H1 (cell line): ENCODE measurements at regions not wholly inside any gene's neighbourhood (a gene's known extent, or its start where the extent isn't known, plus 50 kb on each side); places are given as distances from the start of the nearest gene placed in this dataset.

Experiments
- CTCF ChIA-PET: fragments of 300-600 bp; sonication (Branson Sonifier 250); formaldehyde crosslinking; loops from one replicate; lab custom pipeline; 2021; ENCODE audit not compliant: partially characterized antibody; lab: Charles Lee
- POLR2A ChIA-PET: fragments of 300-600 bp; sonication (Branson Sonifier 250); formaldehyde crosslinking; loops from one replicate; lab custom pipeline; 2021; ENCODE audit warnings: inconsistent platforms; ENCODE audit not compliant: partially characterized antibody; lab: Charles Lee
- DNase-seq, 2 experiments: peaks; one replicate each; pipeline versions ENCODE4 v3.0.0 to v3.0.0-alpha.2; 2010 to 2022; ENCODE audit warnings: low spot score in 2 of 2, low read depth in 1 of 2, mixed read lengths in 1 of 2
- FAIRE-seq: peaks from 2 replicates; lab custom pipeline; 2011; peaks lifted over from hg19 to GRCh38; lab: Jason Lieb, UNC
- H2AFZ ChIP-seq: 2 replicates; pipeline ENCODE4 v1.8.1; 2012; ENCODE audit warnings: low read length, inconsistent platforms
- H2AK5ac ChIP-seq: 2 replicates; pipeline ENCODE4 v1.6.1; 2013; ENCODE audit warnings: low read depth, low read length
- H2BK120ac ChIP-seq: replicated peaks from 2 replicates; pipeline ENCODE3; 2013; ENCODE audit warnings: low read depth, low read length, inconsistent platforms
- H2BK12ac ChIP-seq: 2 replicates; pipeline ENCODE4 v1.6.1; 2013; ENCODE audit warnings: low read depth, low read length
- H2BK15ac ChIP-seq: 2 replicates; pipeline ENCODE4 v1.6.1; 2013; ENCODE audit warnings: low read length
- H2BK20ac ChIP-seq: 2 replicates; pipeline ENCODE4 v1.6.1; 2013; ENCODE audit warnings: low read length
- H2BK5ac ChIP-seq: 2 replicates; pipeline ENCODE4 v1.6.1; 2013; ENCODE audit warnings: low read depth, low read length
- H3K14ac ChIP-seq: 2 replicates; pipeline ENCODE4 v1.6.1; 2013; ENCODE audit warnings: inconsistent platforms; ENCODE audit not compliant: insufficient read length
- H3K18ac ChIP-seq: 2 replicates; pipeline ENCODE4 v1.6.1; 2013; ENCODE audit warnings: low read length; ENCODE audit errors: extremely low read depth
- H3K23ac ChIP-seq: 2 replicates; pipeline ENCODE4 v1.6.1; 2013; ENCODE audit warnings: inconsistent platforms; ENCODE audit not compliant: insufficient read length
- H3K23me2 ChIP-seq: 2 replicates; pipeline ENCODE4 v1.6.1; 2013; ENCODE audit warnings: low read depth, low read length
- H3K27ac ChIP-seq: 2 replicates; pipeline ENCODE4 v1.6.1; 2011; ENCODE audit warnings: low read depth, low read length, inconsistent platforms
- H3K27me3 ChIP-seq, 4 experiments: replicated peaks in 1 of 4; 1 replicate in 1 of 4; 2 replicates in 3 of 4; pipeline versions ENCODE4 v1.6.1 to v1.8.1; 2011 to 2013; ENCODE audit warnings: low read length in 3 of 4, mild to moderate bottlenecking in 3 of 4, inconsistent platforms in 2 of 4, mixed read lengths in 2 of 4, moderate library complexity in 1 of 4; ENCODE audit not compliant: control insufficient read depth in 3 of 4, insufficient read depth in 3 of 4; ENCODE audit errors: extremely low read depth in 1 of 4
- H3K36me3 ChIP-seq, 4 experiments: 2 replicates each; pipeline versions ENCODE4 v1.6.1 to v1.8.1; 2011 to 2013; ENCODE audit warnings: mild to moderate bottlenecking in 4 of 4, low read length in 3 of 4, moderate library complexity in 2 of 4, control low read depth in 1 of 4, inconsistent platforms in 1 of 4; ENCODE audit not compliant: insufficient read depth in 4 of 4, control insufficient read depth in 2 of 4
- H3K4ac ChIP-seq: replicated peaks from 2 replicates; pipeline ENCODE3; 2013; ENCODE audit warnings: low read length, low read depth, mixed read lengths, inconsistent platforms; ENCODE audit not compliant: insufficient read length
- H3K4me1 ChIP-seq, 4 experiments: replicated peaks in 1 of 4; 1 replicate in 1 of 4; 2 replicates in 3 of 4; pipeline versions ENCODE4 v1.6.1 to v1.8.1; 2011 to 2013; ENCODE audit warnings: low read length in 3 of 4, inconsistent platforms in 2 of 4, mixed read lengths in 1 of 4; ENCODE audit not compliant: insufficient read depth in 4 of 4, control insufficient read depth in 3 of 4
- H3K4me2 ChIP-seq, 2 experiments: 2 replicates each; pipeline versions ENCODE4 v1.6.1 to v1.8.1; 2011 to 2013; ENCODE audit warnings: low read depth in 2 of 2, low read length in 2 of 2, control low read depth in 1 of 2, inconsistent platforms in 1 of 2, mild to moderate bottlenecking in 1 of 2; ENCODE audit not compliant: insufficient read depth in 1 of 2
- H3K4me3 ChIP-seq, 4 experiments: fragments of 200-600, 300-600 bp in 1 of 4; sonication (generic), shearing (Covaris generic), sonication (Bioruptor Twin) in 1 of 4; 2 replicates each; pipeline versions ENCODE4 v1.5.1 to v1.8.1; 2011 to 2016; ENCODE audit warnings: low read length in 4 of 4, low read depth in 3 of 4, control low read depth in 2 of 4, inconsistent platforms in 2 of 4, mild to moderate bottlenecking in 2 of 4, mixed read lengths in 1 of 4, moderate library complexity in 1 of 4; ENCODE audit not compliant: insufficient read depth in 2 of 4; ENCODE audit errors: extremely low read depth in 1 of 4
- H3K56ac ChIP-seq: replicated peaks from 2 replicates; pipeline ENCODE3; 2013; ENCODE audit warnings: low read depth, mild to moderate bottlenecking, mixed read lengths, low read length, inconsistent platforms; ENCODE audit not compliant: insufficient read length
- H3K79me1 ChIP-seq: 2 replicates; pipeline ENCODE4 v1.6.1; 2013; ENCODE audit warnings: low read depth, low read length, control low read depth
- H3K79me2 ChIP-seq, 2 experiments: 2 replicates each; pipeline versions ENCODE4 v1.6.1 to v1.8.1; 2012 to 2013; ENCODE audit warnings: low read length in 2 of 2, mild to moderate bottlenecking in 2 of 2, inconsistent platforms in 1 of 2; ENCODE audit not compliant: insufficient read depth in 2 of 2, control insufficient read depth in 1 of 2
- H3K9ac ChIP-seq, 4 experiments: replicated peaks in 1 of 4; 1 replicate in 1 of 4; 2 replicates in 3 of 4; pipeline versions ENCODE4 v1.6.1 to v1.8.1; 2011 to 2013; ENCODE audit warnings: low read depth in 3 of 4, low read length in 3 of 4, control low read depth in 2 of 4, mild to moderate bottlenecking in 2 of 4, moderate library complexity in 2 of 4, inconsistent platforms in 1 of 4; ENCODE audit errors: extremely low read depth in 1 of 4
- H3K9me3 ChIP-seq, 2 experiments: 2 replicates each; pipeline versions ENCODE4 v1.6.1 to v1.8.1; 2012 to 2013; ENCODE audit warnings: mild to moderate bottlenecking in 2 of 2, moderate library complexity in 2 of 2, control low read depth in 1 of 2, inconsistent platforms in 1 of 2, low read depth in 1 of 2, low read length in 1 of 2, mixed read lengths in 1 of 2; ENCODE audit not compliant: insufficient read depth in 2 of 2
- H4K20me1 ChIP-seq, 2 experiments: replicated peaks in 1 of 2; 2 replicates each; pipeline versions ENCODE3 to v1.8.1; 2011 to 2013; ENCODE audit warnings: inconsistent platforms in 2 of 2, low read length in 2 of 2, mild to moderate bottlenecking in 1 of 2; ENCODE audit not compliant: insufficient read depth in 2 of 2, control insufficient read depth in 1 of 2
- H4K5ac ChIP-seq: 2 replicates; pipeline ENCODE4 v1.6.1; 2013; ENCODE audit warnings: low read length, low read depth, mixed read lengths, inconsistent platforms; ENCODE audit not compliant: insufficient read length
- H4K8ac ChIP-seq: 2 replicates; pipeline ENCODE4 v1.8.0; 2013; ENCODE audit warnings: mild to moderate bottlenecking, moderate library complexity, low read length, inconsistent platforms; ENCODE audit not compliant: insufficient read depth; ENCODE audit errors: extremely low read depth
- H4K91ac ChIP-seq: replicated peaks from 2 replicates; pipeline ENCODE3; 2013; ENCODE audit warnings: low read length, mixed read lengths, inconsistent platforms; ENCODE audit not compliant: insufficient read length
- BCL11A ChIP-seq, 2 experiments: IDR thresholded peaks; one replicate each; pipeline ENCODE4 v1.6.1; 2011; ENCODE audit warnings: low read depth in 2 of 2, low read length in 2 of 2, mild to moderate bottlenecking in 2 of 2
- SUZ12 ChIP-seq: fragments of 200-600 bp; sonication (generic); IDR thresholded peaks from 2 replicates; pipeline ENCODE4 v1.6.1; 2012; ENCODE audit warnings: mild to moderate bottlenecking, inconsistent platforms, low read length, moderate library complexity, mixed read lengths
- TCF12 ChIP-seq: IDR thresholded peaks from 2 replicates; pipeline ENCODE4 v1.6.1; 2011; ENCODE audit warnings: low read depth, mild to moderate bottlenecking, low read length
- WGBS, 2 experiments: shearing (Covaris generic) in 1 of 2; methylation state at CpG; one replicate each; pipeline versions ENCODE4 v1.1.6 to v1.1.7; 2013 to 2015; ENCODE audit warnings: low lambda C conversion rate in 2 of 2, mixed read lengths in 2 of 2, inconsistent platforms in 1 of 2, low coverage in 1 of 2, missing lambda C conversion rate in 1 of 2; ENCODE audit not compliant: insufficient replicate concordance in 2 of 2, insufficient coverage in 1 of 2, insufficient read length in 1 of 2; ENCODE audit errors: extremely low coverage in 1 of 2, missing lambda C conversion rate in 1 of 2; 5-methylcytosine and 5-hydroxymethylcytosine counted together

GRCh38 chr3:167895178-167895577 is 159.7 kb downstream of the SERPINI1 start:
- Histone ChIP-seq H3K9me3 (no peaks in the 10 kb centered on the region), H3K79me1 (no peaks in the 10 kb centered on the region), H3K4me3 (no peak overlapping the region), H2BK120ac (no peak overlapping the region), H3K4ac (no peak overlapping the region), H2BK12ac (no peak overlapping the region), H4K91ac (no peak overlapping the region), H3K79me2 (no peaks in the 10 kb centered on the region), H4K20me1 (no peaks in the 10 kb centered on the region), H2AK5ac (no peak overlapping the region), H3K4me1 (peaks cover 0 to 5% (median 0%) of the 10 kb centered on the region in 4 experiments; a peak in 1 of 7 replicates), H4K5ac (no peak overlapping the region), H2AFZ (no peak overlapping the region), H2BK5ac (no peak overlapping the region), H4K8ac (no peak overlapping the region), H2BK15ac (no peak overlapping the region), H3K18ac (no peak overlapping the region), H3K14ac (no peak overlapping the region), H3K9ac (no peak overlapping the region), H3K36me3 (no peaks in the 10 kb centered on the region), H2BK20ac (no peak overlapping the region), H3K27me3 (no peaks in the 10 kb centered on the region), H3K56ac (no peak overlapping the region), H3K27ac (no peak overlapping the region), H3K23me2 (no peaks in the 10 kb centered on the region), H3K4me2 (no peak overlapping the region), H3K23ac (no peak overlapping the region)
- FAIRE-seq: no peak
- CTCF ChIA-PET: interaction anchor here (0.7 to 2.4 kb wide), 6 partner anchors 13 to 515 kb away, joined by 3 to 17 read pairs (median 4); partner anchors contain the start of gene ZBBX
- no peak for DNase-seq
- POLR2A ChIA-PET: no interaction called here
- WGBS, 2 experiments: 90% methylated on average over 1 of the region's 1 CpG; no CpG with 5 or more reads in 1 of the 2 experiments
- TF ChIP-seq SUZ12 (no peak), BCL11A (IDR thresholded peaks at IDR 0.05; ENCODE audit: low read depth in 2 of 2, low read length in 2 of 2) (no peak), TCF12 (no peak)
